H1 (cell line): ENCODE measurements at regions not wholly inside any gene's neighbourhood (a gene's known extent, or its start where the extent isn't known, plus 50 kb on each side); places are given as distances from the start of the nearest gene placed in this dataset.

Source experiments
- RFX5 ChIP-seq: IDR thresholded peaks from 2 replicates; pipeline ENCODE4 v1.6.1; 2011; ENCODE audit warnings: low read depth, low read length, improper control_type of control experiment, borderline replicate concordance
- SP4 ChIP-seq: IDR thresholded peaks from 2 replicates; pipeline ENCODE4 v1.6.1; 2012; ENCODE audit warnings: low read length, inconsistent platforms
- TCF12 ChIP-seq: IDR thresholded peaks from 2 replicates; pipeline ENCODE4 v1.6.1; 2011; ENCODE audit warnings: low read depth, mild to moderate bottlenecking, low read length

GRCh38 chr10:125536236-125536635, 146.7 kb downstream of the TEX36 start (continued):
- TF ChIP-seq RFX5: no peak
- TF ChIP-seq TCF12: no peak
- no peak for TF ChIP-seq SP4
